CD14-positive monocyte (primary cell): ENCODE measurements at regions not wholly inside any gene's neighbourhood (a gene's known extent, or its start where the extent isn't known, plus 50 kb on each side); places are given as distances from the start of the nearest gene placed in this dataset.

Experiments
- DNase-seq, 3 donors: peaks; one replicate each; pipeline ENCODE4 v3.0.0-alpha.2; 2011 to 2022
- H2AFZ ChIP-seq: 2 replicates; pipeline ENCODE4 v1.6.0; 2012; ENCODE audit warnings: mild to moderate bottlenecking, low read depth, low read length, inconsistent platforms; ENCODE audit not compliant: insufficient read depth, poor library complexity, severe bottlenecking
- H3K27ac ChIP-seq, 2 donors: 1 replicate in 1 of 2; 2 replicates in 1 of 2; pipeline ENCODE4 v1.5.1; 2012 to 2013; ENCODE audit warnings: low read length in 2 of 2, control low read depth in 1 of 2, inconsistent platforms in 1 of 2, low read depth in 1 of 2, mild to moderate bottlenecking in 1 of 2
- H3K27me3 ChIP-seq, 2 donors: one replicate each; pipeline versions ENCODE4 v1.6.0 to v1.6.1; 2011 to 2013; ENCODE audit warnings: low read length in 2 of 2; ENCODE audit not compliant: control insufficient read depth in 2 of 2, insufficient read depth in 2 of 2
- H3K36me3 ChIP-seq, 2 donors: replicated peaks in 1 of 2; 1 replicate in 1 of 2; 2 replicates in 1 of 2; pipeline versions ENCODE4 v1.5.1 to v1.6.1; 2012 to 2013; ENCODE audit warnings: low read length in 2 of 2, control low read depth in 1 of 2, inconsistent platforms in 1 of 2, mild to moderate bottlenecking in 1 of 2; ENCODE audit not compliant: insufficient read depth in 2 of 2, control insufficient read depth in 1 of 2
- H3K4me1 ChIP-seq, 2 donors: 1 replicate in 1 of 2; 2 replicates in 1 of 2; pipeline versions ENCODE4 v1.5.1 to v1.6.1; 2012 to 2013; ENCODE audit warnings: low read length in 2 of 2, control low read depth in 1 of 2, inconsistent platforms in 1 of 2, mild to moderate bottlenecking in 1 of 2, moderate library complexity in 1 of 2; ENCODE audit not compliant: insufficient read depth in 2 of 2, control insufficient read depth in 1 of 2
- H3K4me2 ChIP-seq: replicated peaks from 2 replicates; pipeline ENCODE3; 2012; ENCODE audit warnings: low read length, moderate library complexity, mild to moderate bottlenecking; ENCODE audit not compliant: poor library complexity, severe bottlenecking; ENCODE audit errors: extremely low read depth
- H3K4me3 ChIP-seq, 3 experiments: fragments of 200-600 bp in 1 of 3; sonication (generic) in 1 of 3; replicated peaks in 1 of 3; 1 replicate in 2 of 3; 2 replicates in 1 of 3; pipeline ENCODE4 v1.5.1; 2011 to 2013; ENCODE audit warnings: low read length in 3 of 3, mild to moderate bottlenecking in 3 of 3, control low read depth in 2 of 3, low read depth in 2 of 3, inconsistent platforms in 1 of 3, moderate library complexity in 1 of 3
- H3K79me2 ChIP-seq: 2 replicates; pipeline ENCODE4 v1.6.0; 2012; ENCODE audit warnings: mild to moderate bottlenecking, control low read depth, inconsistent platforms, low read length, moderate library complexity; ENCODE audit not compliant: insufficient read depth
- H3K9ac ChIP-seq: 2 replicates; pipeline ENCODE4 v1.6.0; 2017; ENCODE audit warnings: low read length, mild to moderate bottlenecking; ENCODE audit not compliant: insufficient read depth, poor library complexity, severe bottlenecking
- H3K9me3 ChIP-seq, 2 donors: replicated peaks in 1 of 2; 1 replicate in 1 of 2; 2 replicates in 1 of 2; pipeline versions ENCODE4 v1.5.1 to v1.6.1; 2012 to 2013; ENCODE audit warnings: low read length in 2 of 2, control low read depth in 1 of 2; ENCODE audit not compliant: control insufficient read depth in 1 of 2, insufficient read depth in 1 of 2
- H4K20me1 ChIP-seq: 2 replicates; pipeline ENCODE4 v1.6.0; 2012; ENCODE audit warnings: mild to moderate bottlenecking, low read length, control low read depth, moderate library complexity; ENCODE audit not compliant: insufficient read depth
- H3K27ac Mint-ChIP-seq, 7 donors: one replicate each; pipeline ENCODE4 v1.8.0; 2020; ENCODE audit warnings: mild to moderate bottlenecking in 7 of 7, mixed read lengths in 7 of 7, moderate library complexity in 6 of 7, inconsistent platforms in 2 of 7
- H3K27me3 Mint-ChIP-seq, 3 donors: one replicate each; pipeline ENCODE4 v1.8.0; 2021 to 2022; ENCODE audit warnings: low read depth in 3 of 3, mild to moderate bottlenecking in 3 of 3, mixed read lengths in 3 of 3, moderate library complexity in 3 of 3, inconsistent platforms in 1 of 3
- H3K36me3 Mint-ChIP-seq, 2 donors: one replicate each; pipeline ENCODE4 v1.8.0; 2020; ENCODE audit warnings: mixed read lengths in 2 of 2, inconsistent platforms in 1 of 2, mild to moderate bottlenecking in 1 of 2
- H3K4me1 Mint-ChIP-seq: one replicate; pipeline ENCODE4 v1.8.0; 2020; ENCODE audit warnings: mild to moderate bottlenecking, mixed read lengths
- H3K4me3 Mint-ChIP-seq, 2 donors: one replicate each; pipeline ENCODE4 v1.8.0; 2020; ENCODE audit warnings: mild to moderate bottlenecking in 2 of 2, mixed read lengths in 2 of 2, moderate library complexity in 1 of 2
- H3K9me3 Mint-ChIP-seq, 7 donors: one replicate each; pipeline ENCODE4 v1.8.0; 2020 to 2022; ENCODE audit warnings: mixed read lengths in 7 of 7, mild to moderate bottlenecking in 6 of 7, moderate library complexity in 6 of 7, inconsistent platforms in 2 of 7
- WGBS: methylation state at CpG from one replicate; pipeline ENCODE4 v1.1.5; 2013; ENCODE audit warnings: missing lambda C conversion rate; ENCODE audit not compliant: insufficient coverage; 5-methylcytosine and 5-hydroxymethylcytosine counted together
- intact Hi-C, 2 donors: fragments of 100-400 bp; cut with micrococcal nuclease; formaldehyde crosslinking; loops; one replicate each; pipeline versions ENCODE4 v1.15.0 to v1.15.1; 2023
- TF ChIP-seq, protein P1 (sequence below): fragments of 200-600 bp; IDR thresholded peaks from one replicate; pipeline ENCODE4 v1.8.0; 2022; ENCODE audit warnings: antibody characterized with exemption, mild to moderate bottlenecking

- Histone ChIP-seq H3K4me3 (no peak overlapping the region), H3K27me3 (peaks cover 0 to 29% of the 10 kb centered on the region in 2 donors), H3K79me2 (no peaks in the 10 kb centered on the region), H4K20me1 (no peaks in the 10 kb centered on the region), H3K27ac (no peak overlapping the region), H3K9ac (no peak overlapping the region), H3K9me3 (no peaks in the 10 kb centered on the region), H3K4me2 (no peak overlapping the region), H3K4me1 (no peaks in the 10 kb centered on the region), H2AFZ (no peak overlapping the region), H3K36me3 (no peaks in the 10 kb centered on the region)
- peaks cover 2% of the 10 kb centered on the region for H3K4me1 Mint-ChIP-seq
- H3K4me3 Mint-ChIP-seq, result no peak overlapping the region
- no peak overlapping the region for H3K27ac Mint-ChIP-seq
- WGBS, result 80% methylated on average over 1 of the region's 5 CpGs
- H3K27me3 Mint-ChIP-seq, result peaks cover 12 to 60% (median 14%) of the 10 kb centered on the region in 3 donors
- intact Hi-C loops, result no loop called here
- TF ChIP-seq, protein P1, sequence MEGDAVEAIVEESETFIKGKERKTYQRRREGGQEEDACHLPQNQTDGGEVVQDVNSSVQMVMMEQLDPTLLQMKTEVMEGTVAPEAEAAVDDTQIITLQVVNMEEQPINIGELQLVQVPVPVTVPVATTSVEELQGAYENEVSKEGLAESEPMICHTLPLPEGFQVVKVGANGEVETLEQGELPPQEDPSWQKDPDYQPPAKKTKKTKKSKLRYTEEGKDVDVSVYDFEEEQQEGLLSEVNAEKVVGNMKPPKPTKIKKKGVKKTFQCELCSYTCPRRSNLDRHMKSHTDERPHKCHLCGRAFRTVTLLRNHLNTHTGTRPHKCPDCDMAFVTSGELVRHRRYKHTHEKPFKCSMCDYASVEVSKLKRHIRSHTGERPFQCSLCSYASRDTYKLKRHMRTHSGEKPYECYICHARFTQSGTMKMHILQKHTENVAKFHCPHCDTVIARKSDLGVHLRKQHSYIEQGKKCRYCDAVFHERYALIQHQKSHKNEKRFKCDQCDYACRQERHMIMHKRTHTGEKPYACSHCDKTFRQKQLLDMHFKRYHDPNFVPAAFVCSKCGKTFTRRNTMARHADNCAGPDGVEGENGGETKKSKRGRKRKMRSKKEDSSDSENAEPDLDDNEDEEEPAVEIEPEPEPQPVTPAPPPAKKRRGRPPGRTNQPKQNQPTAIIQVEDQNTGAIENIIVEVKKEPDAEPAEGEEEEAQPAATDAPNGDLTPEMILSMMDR, result no peak
- no peaks in the 10 kb centered on the region for H3K36me3 Mint-ChIP-seq
- no peak for DNase-seq
- H3K9me3 Mint-ChIP-seq, result peaks cover 0 to 4% (median 0%) of the 10 kb centered on the region in 7 donors
These were observed 157.5 kb upstream of the FAM9B start for GRCh38 chrX:9191392-9191791.

DNA sequence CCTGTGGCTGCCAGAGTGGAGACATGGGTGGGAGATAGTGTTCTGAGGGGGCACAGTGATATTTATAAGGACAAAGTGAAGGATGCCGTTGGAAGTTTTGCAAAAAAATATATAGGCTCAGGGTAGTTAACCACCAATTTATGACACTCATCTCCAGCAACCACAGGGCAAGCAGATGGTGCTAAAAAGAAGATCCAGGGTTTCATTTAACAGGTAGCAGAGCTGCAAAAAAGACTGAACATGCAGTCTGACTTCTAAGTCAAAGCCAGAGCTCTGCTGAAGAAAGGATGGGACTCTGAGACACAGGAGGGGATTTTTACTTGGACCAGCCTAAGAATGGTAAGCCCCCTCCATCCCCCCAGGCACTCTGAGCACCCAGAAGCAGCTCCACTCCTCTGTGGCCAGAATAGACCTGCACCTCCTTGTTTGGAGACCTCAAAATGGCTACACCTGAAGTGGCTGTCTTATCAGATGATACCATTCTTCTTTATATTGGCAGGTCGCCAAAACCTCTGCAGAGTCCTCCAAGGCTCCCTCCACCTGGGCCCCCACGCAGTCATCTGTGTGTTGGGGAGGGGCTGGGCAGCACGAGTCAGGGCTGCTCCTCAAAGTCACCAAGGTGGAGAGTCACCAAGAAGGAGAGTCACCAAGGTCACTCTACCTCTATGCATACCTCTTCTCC is 161.4 kb upstream of the FAM9B start:
- H3K36me3 ChIP-seq, result no peaks in the 10 kb centered on the region
- H2AFZ ChIP-seq, result no peak overlapping the region
- Mint-ChIP-seq H3K36me3 (no peaks in the 10 kb centered on the region), H3K27me3 (peaks cover 3 to 31% (median 9%) of the 10 kb centered on the region in 3 donors), H3K4me3 (peak overlapping the region in 1 of 2 donors; percentile 60), H3K27ac (no peak overlapping the region), H3K9me3 (peaks cover 0 to 2% (median 0%) of the 10 kb centered on the region in 7 donors), H3K4me1 (peaks cover 2% of the 10 kb centered on the region)
- no peak overlapping the region for H3K4me3 ChIP-seq
- intact Hi-C loops, result no loop called here
- H4K20me1 ChIP-seq, result no peaks in the 10 kb centered on the region
- no peaks in the 10 kb centered on the region for H3K4me1 ChIP-seq
- WGBS, result no CpG with 5 or more reads among the region's 4 CpGs
- peaks cover 0 to 14% of the 10 kb centered on the region in 2 donors for H3K27me3 ChIP-seq
- TF ChIP-seq, protein P1, result no peak
- H3K27ac ChIP-seq, result no peak overlapping the region
- no peak for DNase-seq
- H3K9me3 ChIP-seq, result no peaks in the 10 kb centered on the region
- no peak overlapping the region for H3K4me2 ChIP-seq
- H3K9ac ChIP-seq, result no peak overlapping the region
- H3K79me2 ChIP-seq, result no peaks in the 10 kb centered on the region
